ENCODE measurements at regions not wholly inside any gene's neighbourhood (a gene's known extent, or its start where the extent isn't known, plus 50 kb on each side); places are given as distances from the start of the nearest gene placed in this dataset.

- no peak for TF ChIP-seq CTCF (IDR thresholded peaks at IDR 0.05)
- intact Hi-C loops (cut with micrococcal nuclease), result no loop called here
- H3K79me2 ChIP-seq (ENCODE audit: insufficient read depth, low read length), result no peaks in the 10 kb centered on the region
- H3K27me3 Mint-ChIP-seq (ENCODE audit: low read depth in 3 of 3), result peaks cover 0 to 5% (median 0%) of the 10 kb centered on the region in 3 donors
- H3K9me3 ChIP-seq (replicated peaks in 1 of 2; ENCODE audit: control insufficient read depth in 1 of 2, insufficient read depth in 1 of 2, low read length in 2 of 2), result no peaks in the 10 kb centered on the region
- H3K9ac ChIP-seq (ENCODE audit: insufficient read depth, low read length, poor library complexity, severe bottlenecking), result no peak overlapping the region
- H3K27ac ChIP-seq (ENCODE audit: low read depth in 1 of 2, low read length in 2 of 2), result no peak overlapping the region
- H3K4me1 Mint-ChIP-seq, result no peaks in the 10 kb centered on the region
- no peak overlapping the region for H3K27ac Mint-ChIP-seq
- H3K4me1 ChIP-seq (ENCODE audit: control insufficient read depth in 1 of 2, insufficient read depth in 2 of 2, low read length in 2 of 2), result no peaks in the 10 kb centered on the region
- no peaks in the 10 kb centered on the region for H3K27me3 ChIP-seq (ENCODE audit: control insufficient read depth in 2 of 2, insufficient read depth in 2 of 2, low read length in 2 of 2)
- no peak overlapping the region for H3K4me3 Mint-ChIP-seq
- WGBS (ENCODE audit: insufficient coverage), result no CpG with 5 or more reads among the region's 1 CpG
- DNase-seq, result no peak
- H3K36me3 ChIP-seq (replicated peaks in 1 of 2; ENCODE audit: control insufficient read depth in 1 of 2, insufficient read depth in 2 of 2, low read length in 2 of 2), result no peaks in the 10 kb centered on the region
- no peak overlapping the region for H2AFZ ChIP-seq (ENCODE audit: insufficient read depth, low read depth, low read length, poor library complexity, severe bottlenecking)
- no peak overlapping the region for H3K4me3 ChIP-seq (replicated peaks in 1 of 3; ENCODE audit: low read depth in 2 of 3, low read length in 3 of 3)
- no peaks in the 10 kb centered on the region for H4K20me1 ChIP-seq (ENCODE audit: insufficient read depth, low read length)
- H3K9me3 Mint-ChIP-seq, result peaks cover 0 to 18% (median 6%) of the 10 kb centered on the region in 7 donors
- peaks cover 0 to 2% of the 10 kb centered on the region in 2 donors for H3K36me3 Mint-ChIP-seq
- H3K4me2 ChIP-seq (replicated peaks; ENCODE audit: extremely low read depth, low read length, poor library complexity, severe bottlenecking), result no peak overlapping the region
Measured at GRCh38 chr21:28833182-28833581, 159.5 kb downstream of the LTN1 start.

GRCh38 chr21:28832715-28833061, 160.0 kb downstream of the LTN1 start:
- Mint-ChIP-seq H3K9me3 (peaks cover 0 to 18% (median 6%) of the 10 kb centered on the region in 7 donors), H3K27me3 (ENCODE audit: low read depth in 3 of 3) (peaks cover 0 to 5% (median 0%) of the 10 kb centered on the region in 3 donors), H3K4me3 (no peak overlapping the region), H3K27ac (no peak overlapping the region), H3K4me1 (no peaks in the 10 kb centered on the region), H3K36me3 (peaks cover 0 to 2% of the 10 kb centered on the region in 2 donors)
- intact Hi-C loops (cut with micrococcal nuclease), result no loop called here
- no peak overlapping the region for H2AFZ ChIP-seq (ENCODE audit: insufficient read depth, low read depth, low read length, poor library complexity, severe bottlenecking)
- H3K27ac ChIP-seq (ENCODE audit: low read depth in 1 of 2, low read length in 2 of 2), result no peak overlapping the region
- H3K27me3 ChIP-seq (ENCODE audit: control insufficient read depth in 2 of 2, insufficient read depth in 2 of 2, low read length in 2 of 2), result no peaks in the 10 kb centered on the region
- no peak overlapping the region for H3K9ac ChIP-seq (ENCODE audit: insufficient read depth, low read length, poor library complexity, severe bottlenecking)
- no peaks in the 10 kb centered on the region for H4K20me1 ChIP-seq (ENCODE audit: insufficient read depth, low read length)
- no peak overlapping the region for H3K4me2 ChIP-seq (replicated peaks; ENCODE audit: extremely low read depth, low read length, poor library complexity, severe bottlenecking)
- WGBS (ENCODE audit: insufficient coverage), result no CpG with 5 or more reads among the region's 3 CpGs
- H3K36me3 ChIP-seq (replicated peaks in 1 of 2; ENCODE audit: control insufficient read depth in 1 of 2, insufficient read depth in 2 of 2, low read length in 2 of 2), result no peaks in the 10 kb centered on the region
- no peak for TF ChIP-seq CTCF (IDR thresholded peaks at IDR 0.05)
- no peaks in the 10 kb centered on the region for H3K79me2 ChIP-seq (ENCODE audit: insufficient read depth, low read length)
- no peaks in the 10 kb centered on the region for H3K4me1 ChIP-seq (ENCODE audit: control insufficient read depth in 1 of 2, insufficient read depth in 2 of 2, low read length in 2 of 2)
- H3K9me3 ChIP-seq (replicated peaks in 1 of 2; ENCODE audit: control insufficient read depth in 1 of 2, insufficient read depth in 1 of 2, low read length in 2 of 2), result no peaks in the 10 kb centered on the region
- H3K4me3 ChIP-seq (replicated peaks in 1 of 3; ENCODE audit: low read depth in 2 of 3, low read length in 3 of 3), result no peak overlapping the region
- DNase-seq, result no peak
